Left lung (tissue), 4 donors: ENCODE measurements at regions not wholly inside any gene's neighbourhood (a gene's known extent, or its start where the extent isn't known, plus 50 kb on each side); places are given as distances from the start of the nearest gene placed in this dataset.

Experiments used
- ATAC-seq: fragments of 200-7000 bp; cut with Tn5 transposase; one replicate; pipeline ENCODE4 v1.9.1; 2020; ENCODE audit warnings: moderate library complexity
- DNase-seq, 4 donors: peaks; one replicate each; pipeline ENCODE4 v3.0.0-alpha.2; 2013 to 2020
- H3K27ac ChIP-seq, 2 donors: fragments of 200-600 bp; sonication (generic) in 1 of 2; one replicate each; pipeline versions ENCODE4 v1.5.0 to v1.8.0; 2020 to 2021
- H3K27me3 ChIP-seq, 2 donors: fragments of 200-600 bp; sonication (generic) in 1 of 2; one replicate each; pipeline versions ENCODE4 v1.5.0 to v1.8.0; 2020 to 2021
- H3K36me3 ChIP-seq, 2 donors: fragments of 200-600 bp; sonication (generic) in 1 of 2; one replicate each; pipeline versions ENCODE4 v1.5.0 to v1.8.0; 2020 to 2021
- H3K4me1 ChIP-seq, 2 donors: fragments of 200-600 bp; one replicate each; pipeline ENCODE4 v1.8.0; 2021
- H3K4me3 ChIP-seq, 2 donors: fragments of 200-600 bp; sonication (generic) in 1 of 2; one replicate each; pipeline versions ENCODE4 v1.5.0 to v1.8.0; 2020 to 2021; ENCODE audit warnings: mild to moderate bottlenecking in 1 of 2
- H3K9me3 ChIP-seq, 2 donors: fragments of 200-600 bp; sonication (generic) in 1 of 2; one replicate each; pipeline versions ENCODE4 v1.5.0 to v1.8.0; 2020 to 2021
- CTCF ChIP-seq, 2 donors: fragments of 200-600 bp; sonication (generic) in 1 of 2; IDR thresholded peaks; one replicate each; pipeline versions ENCODE4 v1.5.0 to v1.8.0; 2021; ENCODE audit warnings: antibody characterized with exemption in 2 of 2
- intact Hi-C, 2 donors: fragments of 100-400 bp; cut with DNase I; formaldehyde crosslinking; loops; one replicate each; pipeline versions ENCODE4 v1.11.2 to v1.14.2; 2022
- donor health status: DM: no; HTN: yes; CAD: no.
- donor health status: DM: no; HTN: no; CAD: no.

DNA sequence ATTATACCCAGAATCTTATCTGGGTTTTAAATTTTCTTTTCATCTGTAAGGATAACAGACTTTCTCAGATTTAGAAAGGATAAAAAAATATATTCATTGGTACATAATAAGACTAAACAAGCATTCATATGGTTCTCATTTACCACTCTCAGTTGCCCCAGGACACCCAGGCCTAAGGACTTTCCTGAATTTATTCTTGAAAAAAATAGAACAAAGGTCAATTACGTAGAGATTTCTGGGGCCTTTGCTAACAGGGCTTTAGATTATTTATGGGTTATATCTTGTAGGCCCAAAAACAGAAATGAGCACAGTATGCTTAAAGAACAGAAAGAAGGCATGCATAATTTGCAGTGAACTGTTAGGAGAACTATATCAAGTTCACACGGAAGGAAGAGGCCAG, 269.0 kb upstream of the COL3A1 start:
- ATAC-seq (no peak), DNase-seq (no peak)
- TF ChIP-seq CTCF (IDR thresholded peaks at IDR 0.05): no peak
- Histone ChIP-seq H3K4me3 (no peak overlapping the region), H3K4me1 (no peaks in the 10 kb centered on the region), H3K36me3 (no peaks in the 10 kb centered on the region), H3K27me3 (no peaks in the 10 kb centered on the region), H3K27ac (no peak overlapping the region), H3K9me3 (peaks cover 0 to 12% of the 10 kb centered on the region in 2 donors)
- intact Hi-C loops: no loop called here

GRCh38 chr2:188713961-188714360, 260.2 kb upstream of the COL3A1 start:
- intact Hi-C loops: no loop called here
- Histone ChIP-seq H3K27me3 (no peaks in the 10 kb centered on the region), H3K36me3 (no peaks in the 10 kb centered on the region), H3K9me3 (peaks cover 0 to 27% of the 10 kb centered on the region in 2 donors), H3K4me3 (no peak overlapping the region), H3K27ac (no peak overlapping the region), H3K4me1 (no peaks in the 10 kb centered on the region)
- DNase-seq: no peak
- TF ChIP-seq CTCF (IDR thresholded peaks at IDR 0.05): no peak
- no peak for ATAC-seq

- TF ChIP-seq CTCF (IDR thresholded peaks at IDR 0.05): no peak
- Histone ChIP-seq H3K4me1 (no peaks in the 10 kb centered on the region), H3K36me3 (no peaks in the 10 kb centered on the region), H3K9me3 (no peaks in the 10 kb centered on the region), H3K27ac (no peak overlapping the region), H3K27me3 (no peaks in the 10 kb centered on the region), H3K4me3 (no peak overlapping the region)
- intact Hi-C loops: no loop called here
- ATAC-seq (no peak), DNase-seq (peak in 2 of 4 donors; percentile 74 to 83)
Observed at GRCh38 chr2:188720811-188721605, 253.2 kb upstream of the COL3A1 start.

- no peak for DNase-seq
- no peak for ATAC-seq
- intact Hi-C loops: no loop called here
- no peak overlapping the region for H3K4me3 ChIP-seq
- H3K4me1 ChIP-seq: no peaks in the 10 kb centered on the region
- no peak overlapping the region for H3K27ac ChIP-seq
- no peaks in the 10 kb centered on the region for H3K9me3 ChIP-seq
- H3K27me3 ChIP-seq: no peaks in the 10 kb centered on the region
- no peak for TF ChIP-seq CTCF (IDR thresholded peaks at IDR 0.05)
- H3K36me3 ChIP-seq: no peaks in the 10 kb centered on the region
Observed at GRCh38 chr2:188721784-188722183, 252.4 kb upstream of the COL3A1 start.

GRCh38 chr2:188725746-188726360, 248.3 kb upstream of the COL3A1 start:
- no peak for TF ChIP-seq CTCF (IDR thresholded peaks at IDR 0.05)
- no peaks in the 10 kb centered on the region for H3K9me3 ChIP-seq
- H3K27ac ChIP-seq: no peak overlapping the region
- H3K27me3 ChIP-seq: no peaks in the 10 kb centered on the region
- DNase-seq (no peak), ATAC-seq (no peak)
- no peaks in the 10 kb centered on the region for H3K36me3 ChIP-seq
- H3K4me1 ChIP-seq: no peaks in the 10 kb centered on the region
- no peak overlapping the region for H3K4me3 ChIP-seq
- intact Hi-C loops: no loop called here
